Upper lobe of left lung (tissue), 6 donors: ENCODE measurements at regions not wholly inside any gene's neighbourhood (a gene's known extent, or its start where the extent isn't known, plus 50 kb on each side); places are given as distances from the start of the nearest gene placed in this dataset.
A peak's percentile ranks its signal among the peaks of the same experiment; 100 is the strongest.

ENCODE experiments used
- ATAC-seq, 2 donors: fragments of 200-7000 bp; cut with Tn5 transposase; one replicate each; pipeline ENCODE4 v1.9.1; 2022; ENCODE audit warnings: mild to moderate bottlenecking in 2 of 2, moderate library complexity in 2 of 2; ENCODE audit not compliant: low FRiP score in 2 of 2
- DNase-seq, 2 donors: peaks; one replicate each; pipeline ENCODE4 v3.0.0-alpha.2; 2019 to 2020
- H3K27ac ChIP-seq, 4 donors: fragments of 200-600 bp; sonication (generic); one replicate each; pipeline ENCODE4 v1.5.1; 2016 to 2019
- H3K27me3 ChIP-seq, 4 donors: fragments of 200-600 bp; sonication (generic); one replicate each; pipeline ENCODE4 v1.5.1; 2017 to 2019
- H3K36me3 ChIP-seq, 4 donors: fragments of 200-600 bp; sonication (generic); one replicate each; pipeline ENCODE4 v1.5.1; 2016 to 2019
- H3K4me1 ChIP-seq, 4 donors: fragments of 200-600 bp; sonication (generic); one replicate each; pipeline ENCODE4 v1.5.1; 2018 to 2019
- H3K4me3 ChIP-seq, 4 donors: fragments of 200-600 bp; sonication (generic); one replicate each; pipeline ENCODE4 v1.5.1; 2017 to 2019; ENCODE audit warnings: mild to moderate bottlenecking in 2 of 4, moderate library complexity in 1 of 4
- H3K9me3 ChIP-seq, 4 donors: fragments of 200-600 bp; sonication (generic); one replicate each; pipeline ENCODE4 v1.5.1; 2018 to 2019
- EP300 ChIP-seq, 4 donors: sonication (generic); formaldehyde crosslinking; IDR thresholded peaks; one replicate each; pipeline ENCODE4 v1.5.1; 2017; ENCODE audit warnings: antibody characterized with exemption in 4 of 4, control low read depth in 2 of 4
- POLR2A ChIP-seq, 4 donors: fragments of 450-650 bp; IDR thresholded peaks; one replicate each; pipeline ENCODE4 v1.5.1; 2016 to 2017; ENCODE audit warnings: antibody characterized with exemption in 4 of 4, mild to moderate bottlenecking in 2 of 4
- POLR2AphosphoS5 ChIP-seq, 2 donors: sonication (generic); formaldehyde crosslinking; IDR thresholded peaks; one replicate each; pipeline ENCODE4 v1.5.1; 2017; ENCODE audit warnings: antibody characterized with exemption in 2 of 2
- WGBS, 2 donors: methylation state at CpG; one replicate each; pipeline ENCODE4 v1.1.5; 2017 to 2018; 5-methylcytosine and 5-hydroxymethylcytosine counted together
- TF ChIP-seq, protein P1 (sequence below), 6 experiments: fragments of 450-650 bp in 4 of 6; fragments of 200-600 bp in 2 of 6; sonication (generic) in 2 of 6; IDR thresholded peaks; one replicate each; pipeline ENCODE4 v1.5.1; 2016 to 2019; ENCODE audit warnings: antibody characterized with exemption in 6 of 6
- donor health status: DM: no; HTN: no; CAD: no; lungs with moderate emphysema.
- donor health status: DM: no; HTN: yes; CAD: no; lungs with severe emphysema.

DNA sequence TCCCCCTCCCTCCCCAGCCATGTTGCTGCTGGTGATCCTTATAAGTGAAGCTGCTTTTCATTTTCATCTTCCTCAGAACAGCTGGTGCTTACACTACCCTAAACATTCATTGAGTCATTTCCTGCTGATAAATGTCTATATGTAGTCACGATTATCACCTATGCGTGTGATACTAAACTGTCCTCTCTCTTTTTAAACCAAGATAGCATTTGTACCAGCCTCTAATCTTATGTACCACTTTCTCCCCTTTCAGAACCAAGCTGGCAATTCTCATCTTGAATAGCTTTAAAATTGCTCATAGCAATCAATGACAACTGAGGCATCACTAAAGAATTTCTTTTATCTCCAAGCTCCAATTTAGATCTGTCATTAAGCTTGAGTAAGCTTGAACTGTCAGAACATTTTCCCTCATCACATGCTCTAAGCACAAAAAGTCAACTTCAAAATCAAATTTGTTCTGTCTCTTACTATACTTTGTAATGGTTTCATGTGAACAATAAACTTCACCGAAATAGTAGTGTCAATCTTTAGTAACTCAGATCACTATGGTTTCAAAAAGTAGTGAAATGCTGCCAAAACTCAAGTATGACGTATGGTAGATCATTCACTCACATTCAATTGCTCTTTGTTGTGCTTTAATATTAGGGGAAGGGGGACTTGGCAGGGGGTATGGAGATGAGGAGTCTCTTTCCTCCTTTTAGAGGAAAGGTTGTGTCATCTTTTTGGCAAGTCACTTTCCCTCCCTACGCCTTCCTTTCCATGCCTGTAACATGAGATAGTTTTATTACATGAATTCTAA is 178.1 kb upstream of the NOVA1 start:
- no peak overlapping the region for H3K27ac ChIP-seq
- WGBS, 2 donors: 53 to 60% methylated on average over 5 of the region's 5 CpGs
- peak in 1 of 2 donors; percentile 83 for ATAC-seq
- no peaks in the 10 kb centered on the region for H3K27me3 ChIP-seq
- no peaks in the 10 kb centered on the region for H3K36me3 ChIP-seq
- no peaks in the 10 kb centered on the region for H3K9me3 ChIP-seq
- no peak for DNase-seq
- H3K4me1 ChIP-seq: peaks cover 0 to 5% (median 0%) of the 10 kb centered on the region in 4 donors
- TF ChIP-seq POLR2AphosphoS5 (IDR thresholded peaks at IDR 0.05): no peak
- no peak overlapping the region for H3K4me3 ChIP-seq

DNA sequence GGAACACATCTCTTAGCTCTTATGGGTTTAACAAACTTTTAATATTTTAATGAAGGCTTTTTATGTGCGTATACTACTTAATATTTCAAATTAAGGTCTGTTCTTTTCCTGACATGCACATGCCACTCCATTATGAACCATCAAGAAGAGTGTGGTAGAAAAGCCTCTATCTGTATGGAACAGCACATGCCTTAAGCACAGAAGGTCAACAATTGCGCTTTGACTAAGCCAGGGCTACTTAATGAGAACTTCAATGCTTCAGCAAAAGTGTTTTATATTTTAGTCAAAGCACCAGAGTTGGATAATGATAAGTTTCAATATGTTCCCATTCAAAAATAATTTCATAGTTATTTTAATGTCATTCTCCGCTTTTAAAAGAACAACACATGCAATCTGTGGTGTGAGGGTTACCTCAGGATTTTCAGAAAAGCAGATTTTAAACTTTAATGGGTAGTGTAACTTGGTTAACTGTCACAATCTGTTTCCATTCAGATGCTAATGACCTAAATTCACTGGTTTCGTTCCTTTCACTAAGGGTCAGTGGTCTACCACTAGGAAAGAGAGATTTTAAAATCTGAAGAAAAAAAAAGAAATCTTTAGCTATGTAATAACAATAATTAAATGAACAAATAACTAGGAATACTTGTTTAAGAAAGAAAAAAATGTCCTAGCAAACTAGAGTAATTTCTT is 193.4 kb upstream of the NOVA1 start:
- no peak for ATAC-seq
- Histone ChIP-seq H3K36me3 (no peaks in the 10 kb centered on the region), H3K9me3 (no peaks in the 10 kb centered on the region), H3K27ac (no peak overlapping the region), H3K27me3 (no peaks in the 10 kb centered on the region), H3K4me1 (no peaks in the 10 kb centered on the region), H3K4me3 (no peak overlapping the region)
- no peak for DNase-seq
- TF ChIP-seq POLR2A (IDR thresholded peaks at IDR 0.05) (no peak), POLR2AphosphoS5 (IDR thresholded peaks at IDR 0.05) (no peak), EP300 (IDR thresholded peaks at IDR 0.05) (no peak)
- TF ChIP-seq, protein P1, sequence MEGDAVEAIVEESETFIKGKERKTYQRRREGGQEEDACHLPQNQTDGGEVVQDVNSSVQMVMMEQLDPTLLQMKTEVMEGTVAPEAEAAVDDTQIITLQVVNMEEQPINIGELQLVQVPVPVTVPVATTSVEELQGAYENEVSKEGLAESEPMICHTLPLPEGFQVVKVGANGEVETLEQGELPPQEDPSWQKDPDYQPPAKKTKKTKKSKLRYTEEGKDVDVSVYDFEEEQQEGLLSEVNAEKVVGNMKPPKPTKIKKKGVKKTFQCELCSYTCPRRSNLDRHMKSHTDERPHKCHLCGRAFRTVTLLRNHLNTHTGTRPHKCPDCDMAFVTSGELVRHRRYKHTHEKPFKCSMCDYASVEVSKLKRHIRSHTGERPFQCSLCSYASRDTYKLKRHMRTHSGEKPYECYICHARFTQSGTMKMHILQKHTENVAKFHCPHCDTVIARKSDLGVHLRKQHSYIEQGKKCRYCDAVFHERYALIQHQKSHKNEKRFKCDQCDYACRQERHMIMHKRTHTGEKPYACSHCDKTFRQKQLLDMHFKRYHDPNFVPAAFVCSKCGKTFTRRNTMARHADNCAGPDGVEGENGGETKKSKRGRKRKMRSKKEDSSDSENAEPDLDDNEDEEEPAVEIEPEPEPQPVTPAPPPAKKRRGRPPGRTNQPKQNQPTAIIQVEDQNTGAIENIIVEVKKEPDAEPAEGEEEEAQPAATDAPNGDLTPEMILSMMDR (IDR thresholded peaks at IDR 0.05): no peak
- WGBS, 2 donors: 68 to 69% methylated on average over 4 of the region's 4 CpGs

DNA sequence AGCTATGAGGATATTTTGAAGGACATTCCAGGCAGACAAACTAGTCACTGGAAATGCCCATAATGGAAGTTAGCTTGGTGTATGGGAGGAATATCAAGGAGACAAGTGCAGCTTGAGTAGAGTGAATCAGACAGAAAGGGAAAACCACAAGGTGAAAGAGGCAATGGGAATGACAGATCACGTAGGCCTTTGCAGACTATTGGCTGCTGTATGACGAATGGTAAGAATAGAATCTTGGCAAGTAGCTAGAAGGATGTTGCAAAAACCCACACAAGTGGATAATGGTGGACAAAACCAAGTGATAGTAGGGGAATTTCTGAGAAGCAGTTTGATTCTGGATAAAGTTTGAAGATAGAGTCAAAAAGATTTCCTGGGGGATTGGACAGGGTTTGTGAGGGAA is 196.9 kb upstream of the NOVA1 start:
- Histone ChIP-seq H3K27me3 (no peaks in the 10 kb centered on the region), H3K4me1 (no peaks in the 10 kb centered on the region), H3K36me3 (no peaks in the 10 kb centered on the region), H3K27ac (no peak overlapping the region), H3K9me3 (no peaks in the 10 kb centered on the region), H3K4me3 (no peak overlapping the region)
- TF ChIP-seq POLR2AphosphoS5 (IDR thresholded peaks at IDR 0.05) (no peak), POLR2A (IDR thresholded peaks at IDR 0.05) (no peak), EP300 (IDR thresholded peaks at IDR 0.05) (no peak)
- TF ChIP-seq, protein P1 (IDR thresholded peaks at IDR 0.05): no peak
- WGBS, 2 donors: 76 to 80% methylated on average over 2 of the region's 2 CpGs
- DNase-seq (no peak), ATAC-seq (peak in 1 of 2 donors; percentile 51)

DNA sequence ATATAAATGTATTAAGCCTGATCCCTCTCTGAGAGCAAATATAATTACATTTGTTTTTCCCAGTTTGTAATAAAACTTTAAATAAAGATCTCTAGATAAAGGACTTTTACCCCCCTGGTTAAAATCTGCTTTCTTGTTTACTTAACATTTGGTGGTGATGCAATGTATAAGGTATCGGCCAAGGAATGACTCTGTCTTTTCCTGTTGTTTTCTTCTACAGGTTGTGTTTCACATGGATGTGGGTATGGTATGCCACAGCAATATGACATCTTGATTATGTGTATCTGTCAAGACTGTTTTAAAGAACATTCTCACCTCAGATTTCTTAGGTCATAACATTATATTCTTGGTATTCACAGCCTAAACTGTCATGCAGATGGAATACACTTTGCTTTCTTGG is 210.6 kb upstream of the NOVA1 start:
- 37 to 50% methylated on average over 1 of the region's 1 CpG for WGBS, 2 donors
- Histone ChIP-seq H3K9me3 (peaks cover 0 to 4% (median 0%) of the 10 kb centered on the region in 4 donors), H3K27me3 (no peaks in the 10 kb centered on the region), H3K27ac (no peak overlapping the region), H3K4me3 (no peak overlapping the region), H3K36me3 (no peaks in the 10 kb centered on the region), H3K4me1 (no peaks in the 10 kb centered on the region)
- ATAC-seq (no peak), DNase-seq (no peak)
- TF ChIP-seq POLR2AphosphoS5 (IDR thresholded peaks at IDR 0.05) (no peak), EP300 (IDR thresholded peaks at IDR 0.05) (no peak), POLR2A (IDR thresholded peaks at IDR 0.05) (no peak)
- TF ChIP-seq, protein P1 (IDR thresholded peaks at IDR 0.05): no peak

DNA sequence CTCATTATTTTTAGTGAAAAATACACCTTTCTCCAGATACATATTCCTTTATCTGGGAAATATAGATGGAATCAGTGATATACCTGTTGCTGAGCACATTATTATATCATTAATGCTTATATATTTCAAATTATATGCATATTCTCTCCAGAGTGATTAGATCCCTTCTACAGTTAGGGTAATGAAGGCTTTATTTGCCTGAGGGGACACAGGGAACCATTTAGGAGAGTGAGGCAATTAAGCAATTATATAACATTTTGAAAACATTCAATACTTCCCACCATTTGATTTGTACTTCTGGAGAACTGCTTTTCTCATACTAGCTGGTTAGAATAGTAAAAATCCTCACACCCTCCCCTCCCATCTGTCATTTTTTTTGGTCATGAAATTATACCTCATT is 212.8 kb upstream of the NOVA1 start:
- no peak for DNase-seq
- Histone ChIP-seq H3K9me3 (no peaks in the 10 kb centered on the region), H3K4me1 (no peaks in the 10 kb centered on the region), H3K27me3 (no peaks in the 10 kb centered on the region), H3K4me3 (no peak overlapping the region), H3K36me3 (no peaks in the 10 kb centered on the region), H3K27ac (no peak overlapping the region)
- TF ChIP-seq EP300 (IDR thresholded peaks at IDR 0.05) (no peak), POLR2A (IDR thresholded peaks at IDR 0.05) (no peak), POLR2AphosphoS5 (IDR thresholded peaks at IDR 0.05) (no peak)
- TF ChIP-seq, protein P1 (IDR thresholded peaks at IDR 0.05): no peak
- no peak for ATAC-seq
